PC-9 (cell line): ENCODE measurements at regions not wholly inside any gene's neighbourhood (a gene's known extent, or its start where the extent isn't known, plus 50 kb on each side); places are given as distances from the start of the nearest gene placed in this dataset.

Source experiments
- EZH2 ChIP-seq: fragments of 200-600 bp; sonication (generic); IDR thresholded peaks from 2 replicates; pipeline ENCODE4 v1.8.0; 2017; ENCODE audit warnings: antibody characterized with exemption, low read depth
- TF ChIP-seq, protein P1 (sequence below): fragments of 200-600 bp; sonication (generic); conservative IDR thresholded peaks from 2 replicates; pipeline ENCODE4 v1.6.1; 2017; ENCODE audit warnings: mixed run types, antibody characterized with exemption, mild to moderate bottlenecking, moderate library complexity

DNA sequence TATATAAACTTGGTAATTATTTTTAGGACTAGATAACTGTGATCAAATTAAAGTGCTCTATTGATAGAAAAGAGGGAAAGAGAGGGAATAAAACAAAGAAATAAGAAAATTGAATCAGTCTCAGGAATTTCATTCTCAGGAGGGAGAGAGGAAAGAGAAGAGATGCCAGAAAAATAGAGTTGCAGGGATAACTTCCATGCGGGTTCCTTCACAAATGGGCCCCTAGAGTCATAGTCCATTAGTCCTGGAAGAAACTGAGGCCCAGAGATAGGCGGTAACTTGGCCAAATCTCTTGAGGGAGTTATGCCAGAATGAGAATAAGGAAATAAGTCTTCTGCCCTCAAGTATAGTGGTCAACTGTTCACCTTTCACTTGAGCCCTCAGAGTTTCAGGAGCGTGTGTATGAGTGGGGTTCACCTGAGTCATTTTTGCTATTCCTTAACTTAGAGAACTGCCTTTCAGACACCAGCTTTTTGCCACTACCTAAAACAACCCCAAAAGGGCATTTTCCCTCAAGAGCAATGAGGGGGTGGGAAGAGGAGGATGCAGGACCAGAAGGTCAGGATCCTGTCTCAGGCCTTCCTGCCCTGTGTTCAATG lies 192.6 kb downstream of the MEX3B start:
- TF ChIP-seq, protein P1, sequence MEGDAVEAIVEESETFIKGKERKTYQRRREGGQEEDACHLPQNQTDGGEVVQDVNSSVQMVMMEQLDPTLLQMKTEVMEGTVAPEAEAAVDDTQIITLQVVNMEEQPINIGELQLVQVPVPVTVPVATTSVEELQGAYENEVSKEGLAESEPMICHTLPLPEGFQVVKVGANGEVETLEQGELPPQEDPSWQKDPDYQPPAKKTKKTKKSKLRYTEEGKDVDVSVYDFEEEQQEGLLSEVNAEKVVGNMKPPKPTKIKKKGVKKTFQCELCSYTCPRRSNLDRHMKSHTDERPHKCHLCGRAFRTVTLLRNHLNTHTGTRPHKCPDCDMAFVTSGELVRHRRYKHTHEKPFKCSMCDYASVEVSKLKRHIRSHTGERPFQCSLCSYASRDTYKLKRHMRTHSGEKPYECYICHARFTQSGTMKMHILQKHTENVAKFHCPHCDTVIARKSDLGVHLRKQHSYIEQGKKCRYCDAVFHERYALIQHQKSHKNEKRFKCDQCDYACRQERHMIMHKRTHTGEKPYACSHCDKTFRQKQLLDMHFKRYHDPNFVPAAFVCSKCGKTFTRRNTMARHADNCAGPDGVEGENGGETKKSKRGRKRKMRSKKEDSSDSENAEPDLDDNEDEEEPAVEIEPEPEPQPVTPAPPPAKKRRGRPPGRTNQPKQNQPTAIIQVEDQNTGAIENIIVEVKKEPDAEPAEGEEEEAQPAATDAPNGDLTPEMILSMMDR, result no peak
- no peak for TF ChIP-seq EZH2
